Cardiac muscle cell (in vitro differentiated cells and primary cell): ENCODE measurements at regions not wholly inside any gene's neighbourhood (a gene's known extent, or its start where the extent isn't known, plus 50 kb on each side); places are given as distances from the start of the nearest gene placed in this dataset.

Experiments used
- DNase-seq, 2 donors: peaks; one replicate each; pipeline versions ENCODE4 v3.0.0 to v3.0.0-alpha.2; 2010 to 2017; ENCODE audit warnings: low read depth in 1 of 2, low spot score in 1 of 2
- H3K27ac ChIP-seq: fragments of 200-600 bp; sonication (generic); 2 replicates; pipeline ENCODE4 v1.5.1; 2016
- H3K27me3 ChIP-seq: fragments of 200-600 bp; sonication (generic); 2 replicates; pipeline ENCODE4 v1.6.0; 2016; ENCODE audit warnings: control low read depth
- H3K36me3 ChIP-seq: fragments of 200-600 bp; sonication (generic); 2 replicates; pipeline ENCODE4 v1.5.1; 2016; ENCODE audit warnings: control low read depth
- H3K4me1 ChIP-seq: fragments of 200-600 bp; sonication (generic); 2 replicates; pipeline ENCODE4 v1.8.1; 2017; ENCODE audit warnings: low read depth, mild to moderate bottlenecking, mixed run types
- H3K4me3 ChIP-seq: fragments of 200-600 bp; sonication (generic); 2 replicates; pipeline ENCODE4 v1.5.1; 2016; ENCODE audit warnings: mild to moderate bottlenecking
- H3K9me3 ChIP-seq: fragments of 200-600 bp; sonication (generic); 2 replicates; pipeline ENCODE4 v1.5.1; 2017; ENCODE audit warnings: low read depth, mild to moderate bottlenecking, control low read depth
- CTCF ChIP-seq: IDR thresholded peaks from 2 replicates; pipeline ENCODE4 v1.5.1; 2012; ENCODE audit warnings: low read depth, mild to moderate bottlenecking, low read length

GRCh38 chr1:95983831-95984230 lies 737.8 kb upstream of the PTBP2 start:
- Histone ChIP-seq H3K4me3 (no peak overlapping the region), H3K4me1 (no peaks in the 10 kb centered on the region), H3K36me3 (no peaks in the 10 kb centered on the region), H3K27ac (no peak overlapping the region), H3K27me3 (peaks cover 20% of the 10 kb centered on the region), H3K9me3 (no peaks in the 10 kb centered on the region)
- no peak for DNase-seq
- no peak for TF ChIP-seq CTCF

GRCh38 chr1:95984798-95985374 lies 736.7 kb upstream of the PTBP2 start:
- TF ChIP-seq CTCF = no peak
- no peak overlapping the region for H3K27ac ChIP-seq
- DNase-seq = no peak
- H3K27me3 ChIP-seq = peaks cover 20% of the 10 kb centered on the region
- no peaks in the 10 kb centered on the region for H3K9me3 ChIP-seq
- H3K36me3 ChIP-seq = no peaks in the 10 kb centered on the region
- peaks cover 2% of the 10 kb centered on the region for H3K4me1 ChIP-seq
- no peak overlapping the region for H3K4me3 ChIP-seq

GRCh38 chr1:95990033-95990432 lies 731.6 kb upstream of the PTBP2 start:
- DNase-seq = no peak
- Histone ChIP-seq H3K27me3 (peaks cover 15% of the 10 kb centered on the region), H3K27ac (no peak overlapping the region), H3K9me3 (no peaks in the 10 kb centered on the region), H3K36me3 (no peaks in the 10 kb centered on the region), H3K4me1 (peaks cover 8% of the 10 kb centered on the region), H3K4me3 (no peak overlapping the region)
- no peak for TF ChIP-seq CTCF

- H3K4me1 ChIP-seq = peaks cover 8% of the 10 kb centered on the region
- H3K27me3 ChIP-seq = peaks cover 13% of the 10 kb centered on the region
- no peaks in the 10 kb centered on the region for H3K36me3 ChIP-seq
- TF ChIP-seq CTCF = no peak
- no peaks in the 10 kb centered on the region for H3K9me3 ChIP-seq
- no peak overlapping the region for H3K4me3 ChIP-seq
- DNase-seq = no peak
- no peak overlapping the region for H3K27ac ChIP-seq
These were observed 729.6 kb upstream of the PTBP2 start for GRCh38 chr1:95991787-95992520.

- peaks cover 3% of the 10 kb centered on the region for H3K27me3 ChIP-seq
- peaks cover 8% of the 10 kb centered on the region for H3K4me1 ChIP-seq
- H3K27ac ChIP-seq = no peak overlapping the region
- TF ChIP-seq CTCF = no peak
- no peak overlapping the region for H3K4me3 ChIP-seq
- DNase-seq = peak in 1 of 2 donors; percentile 0
- H3K9me3 ChIP-seq = no peaks in the 10 kb centered on the region
- no peaks in the 10 kb centered on the region for H3K36me3 ChIP-seq
These were observed 726.9 kb upstream of the PTBP2 start for GRCh38 chr1:95994643-95995042.
